H9 (cell line): ENCODE measurements at regions not wholly inside any gene's neighbourhood (a gene's known extent, or its start where the extent isn't known, plus 50 kb on each side); places are given as distances from the start of the nearest gene placed in this dataset.
"Not testable (repeated sequence)": the region's sequence is repeated elsewhere in the genome, so short reads cannot be mapped to it uniquely, and the experiment has no call there.

Source experiments
- DNase-seq: peaks from one replicate; pipeline ENCODE4 v3.0.0-alpha.2; 2017
- H2AFZ ChIP-seq: one replicate; pipeline ENCODE4 v1.6.1; 2013; ENCODE audit warnings: mild to moderate bottlenecking, low read length, control low read depth, moderate library complexity
- H2AK5ac ChIP-seq: 2 replicates; pipeline ENCODE4 v1.6.1; 2013; ENCODE audit warnings: low read length, control low read depth, mixed read lengths; ENCODE audit not compliant: insufficient read length
- H2BK120ac ChIP-seq: one replicate; pipeline ENCODE4 v1.6.1; 2013; ENCODE audit warnings: low read depth, mild to moderate bottlenecking, low read length, control low read depth, inconsistent platforms; ENCODE audit not compliant: poor library complexity, severe bottlenecking
- H2BK12ac ChIP-seq: 2 replicates; pipeline ENCODE4 v1.6.1; 2013; ENCODE audit warnings: low read length, control low read depth, mixed read lengths, low read depth; ENCODE audit not compliant: insufficient read length
- H2BK15ac ChIP-seq: 2 replicates; pipeline ENCODE4 v1.6.1; 2013; ENCODE audit warnings: low read depth, low read length, control low read depth
- H2BK20ac ChIP-seq: one replicate; pipeline ENCODE4 v1.6.1; 2013; ENCODE audit warnings: low read depth, mild to moderate bottlenecking, low read length, control low read depth, inconsistent platforms; ENCODE audit not compliant: poor library complexity, severe bottlenecking
- H2BK5ac ChIP-seq: 2 replicates; pipeline ENCODE4 v1.6.1; 2013; ENCODE audit warnings: low read length, control low read depth, mixed read lengths; ENCODE audit not compliant: insufficient read length
- H3K14ac ChIP-seq: 2 replicates; pipeline ENCODE4 v1.6.1; 2013; ENCODE audit warnings: low read length, control low read depth; ENCODE audit not compliant: insufficient read depth
- H3K18ac ChIP-seq: 2 replicates; pipeline ENCODE4 v1.6.1; 2013; ENCODE audit warnings: low read depth, mild to moderate bottlenecking, mixed read lengths, low read length, control low read depth; ENCODE audit not compliant: insufficient read length
- H3K23ac ChIP-seq: 2 replicates; pipeline ENCODE4 v1.6.1; 2013; ENCODE audit warnings: low read length, control low read depth, mixed read lengths, low read depth; ENCODE audit not compliant: insufficient read length
- H3K23me2 ChIP-seq: 2 replicates; pipeline ENCODE4 v1.6.1; 2013; ENCODE audit warnings: low read depth, mild to moderate bottlenecking, mixed read lengths, low read length, control low read depth; ENCODE audit not compliant: insufficient read length, poor library complexity, severe bottlenecking
- H3K27ac ChIP-seq: 2 replicates; pipeline ENCODE4 v1.5.1; 2013; ENCODE audit warnings: low read length, control low read depth, mixed read lengths, low read depth; ENCODE audit not compliant: insufficient read length
- H3K27me3 ChIP-seq: 2 replicates; pipeline ENCODE4 v1.6.1; 2013; ENCODE audit warnings: low read length, control low read depth, inconsistent platforms; ENCODE audit not compliant: insufficient read depth
- H3K4ac ChIP-seq: 2 replicates; pipeline ENCODE4 v1.6.1; 2013; ENCODE audit warnings: low read depth, mild to moderate bottlenecking, control low read depth, inconsistent platforms, low read length, moderate library complexity
- H3K4me1 ChIP-seq: 2 replicates; pipeline ENCODE4 v1.6.1; 2013; ENCODE audit warnings: low read length, control low read depth, inconsistent platforms; ENCODE audit not compliant: insufficient read depth
- H3K4me2 ChIP-seq: 2 replicates; pipeline ENCODE4 v1.6.1; 2013; ENCODE audit warnings: low read length, control low read depth, mixed read lengths; ENCODE audit not compliant: insufficient read length, insufficient read depth
- H3K56ac ChIP-seq: 2 replicates; pipeline ENCODE4 v1.6.1; 2013; ENCODE audit warnings: low read depth, mild to moderate bottlenecking, mixed read lengths, low read length, control low read depth; ENCODE audit not compliant: insufficient read length
- H3K79me1 ChIP-seq: 2 replicates; pipeline ENCODE4 v1.6.1; 2013; ENCODE audit warnings: low read depth, mild to moderate bottlenecking, moderate library complexity, low read length, control low read depth, inconsistent platforms; ENCODE audit not compliant: insufficient read depth, poor library complexity, severe bottlenecking
- H3K79me2 ChIP-seq: 2 replicates; pipeline ENCODE4 v1.6.1; 2013; ENCODE audit warnings: low read length, control low read depth, inconsistent platforms; ENCODE audit not compliant: insufficient read depth
- H3K9ac ChIP-seq: 2 replicates; pipeline ENCODE4 v1.6.1; 2013; ENCODE audit warnings: low read length, control low read depth, mixed read lengths; ENCODE audit not compliant: insufficient read length; ENCODE audit errors: extremely low read depth
- H3K9me3 ChIP-seq: one replicate; pipeline ENCODE4 v1.6.1; 2013; ENCODE audit warnings: low read depth, low read length, inconsistent platforms; ENCODE audit not compliant: control insufficient read depth
- H3T11ph ChIP-seq: one replicate; pipeline ENCODE4 v1.6.1; 2013; ENCODE audit warnings: mild to moderate bottlenecking, low read length, control low read depth, inconsistent platforms
- H4K20me1 ChIP-seq: one replicate; pipeline ENCODE4 v1.6.1; 2013; ENCODE audit not compliant: control insufficient read depth, insufficient read length, insufficient read depth
- H4K5ac ChIP-seq: 2 replicates; pipeline ENCODE4 v1.6.1; 2013; ENCODE audit warnings: low read depth, mild to moderate bottlenecking, mixed read lengths, low read length, control low read depth; ENCODE audit not compliant: insufficient read length
- H4K8ac ChIP-seq: replicated peaks from 2 replicates; pipeline ENCODE4 v1.6.1; 2013; ENCODE audit warnings: low read length, control low read depth, mixed read lengths, low read depth; ENCODE audit not compliant: insufficient read length
- H4K91ac ChIP-seq: 2 replicates; pipeline ENCODE4 v1.6.1; 2013; ENCODE audit warnings: low read depth, mild to moderate bottlenecking, moderate library complexity, mixed read lengths, low read length, control low read depth; ENCODE audit not compliant: insufficient read length
- H3K27ac Mint-ChIP-seq, 3 experiments: 2 replicates in 2 of 3; 3 replicates in 1 of 3; pipeline ENCODE4 v1.8.0; 2020 to 2021; ENCODE audit warnings: mixed read lengths in 3 of 3, mild to moderate bottlenecking in 1 of 3, moderate library complexity in 1 of 3
- H3K27me3 Mint-ChIP-seq: 2 replicates; pipeline ENCODE4 v1.8.0; 2021; ENCODE audit warnings: low read depth, mild to moderate bottlenecking, moderate library complexity, mixed read lengths
- H3K36me3 Mint-ChIP-seq, 3 experiments: 2 replicates in 2 of 3; 3 replicates in 1 of 3; pipeline ENCODE4 v1.8.0; 2020 to 2021; ENCODE audit warnings: low read depth in 3 of 3, mixed read lengths in 3 of 3; ENCODE audit not compliant: insufficient read depth in 1 of 3
- H3K4me1 Mint-ChIP-seq, 2 experiments: 2 replicates each; pipeline ENCODE4 v1.8.0; 2020; ENCODE audit warnings: mixed read lengths in 2 of 2
- H3K4me3 Mint-ChIP-seq, 2 experiments: 2 replicates in 1 of 2; 3 replicates in 1 of 2; pipeline ENCODE4 v1.8.0; 2020 to 2021; ENCODE audit warnings: mild to moderate bottlenecking in 2 of 2, mixed read lengths in 2 of 2, moderate library complexity in 1 of 2
- H3K9me3 Mint-ChIP-seq, 2 experiments: 2 replicates in 1 of 2; 3 replicates in 1 of 2; pipeline ENCODE4 v1.8.0; 2020; ENCODE audit warnings: mild to moderate bottlenecking in 2 of 2, mixed read lengths in 2 of 2, moderate library complexity in 1 of 2
- WGBS: extraction: QIAGEN DNeasy Blood & Tissue Kit; methylation state at CpG from one replicate; pipeline ENCODE4 v1.1.7; 2013; ENCODE audit warnings: missing lambda C conversion rate, low lambda C conversion rate, mixed read lengths; ENCODE audit not compliant: insufficient read length; ENCODE audit errors: extremely low coverage; 5-methylcytosine and 5-hydroxymethylcytosine counted together

DNA sequence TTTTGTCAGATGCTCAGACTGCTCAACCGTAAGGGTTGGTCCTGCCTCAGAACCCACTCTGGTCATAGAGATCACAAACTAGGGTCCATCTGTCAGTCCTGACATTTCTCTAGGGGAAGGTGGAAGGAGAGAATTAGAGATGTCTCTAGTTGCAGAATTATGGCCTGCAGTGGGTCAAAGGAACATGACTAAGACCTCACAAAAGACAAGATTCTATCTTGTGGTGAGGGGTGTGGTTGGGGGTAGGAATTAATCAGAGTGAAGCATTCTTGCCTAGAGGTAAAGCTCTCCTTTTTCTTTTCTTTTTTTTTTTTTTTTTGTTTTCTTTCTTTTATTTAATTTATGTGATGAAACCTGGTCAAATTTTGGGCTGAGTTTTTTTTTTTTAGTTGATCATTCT, 558.1 kb downstream of the CD109 start:
- H4K8ac ChIP-seq, H2BK12ac ChIP-seq, H3K27ac Mint-ChIP-seq, H3T11ph ChIP-seq, H3K4me2 ChIP-seq, H2BK15ac ChIP-seq, H3K4me1 Mint-ChIP-seq, H2BK120ac ChIP-seq, H3K14ac ChIP-seq, H3K56ac ChIP-seq, H3K27me3 Mint-ChIP-seq, H3K9me3 ChIP-seq, H3K9ac ChIP-seq, H2BK20ac ChIP-seq, H3K4ac ChIP-seq, H3K27me3 ChIP-seq, H3K79me2 ChIP-seq, DNase-seq, H2AK5ac ChIP-seq, H3K79me1 ChIP-seq, H4K5ac ChIP-seq, H3K23me2 ChIP-seq, H3K18ac ChIP-seq, H3K4me1 ChIP-seq, H3K23ac ChIP-seq, H2BK5ac ChIP-seq, H2AFZ ChIP-seq, H4K91ac ChIP-seq, H4K20me1 ChIP-seq, H3K27ac ChIP-seq, H3K4me3 Mint-ChIP-seq: not testable (repeated sequence)
- Mint-ChIP-seq H3K36me3 (peaks cover 4 to 18% (median 4%) of the 10 kb centered on the region in 3 experiments), H3K9me3 (peaks cover 13 to 20% of the 10 kb centered on the region in 2 experiments)
- WGBS, result no CpG with 5 or more reads among the region's 1 CpG
